TTC549 (cell line): ENCODE measurements at regions not wholly inside any gene's neighbourhood (a gene's known extent, or its start where the extent isn't known, plus 50 kb on each side); places are given as distances from the start of the nearest gene placed in this dataset.

Source experiments
- FAIRE-seq: peaks from 2 replicates; lab custom pipeline; 2012; peaks lifted over from hg19 to GRCh38; lab: Jason Lieb, UNC

GRCh38 chr13:99055281-99055680, 77.4 kb upstream of the DOCK9 start:
- no peak for FAIRE-seq

GRCh38 chr13:99055735-99056134, 77.9 kb upstream of the DOCK9 start:
- no peak for FAIRE-seq

DNA sequence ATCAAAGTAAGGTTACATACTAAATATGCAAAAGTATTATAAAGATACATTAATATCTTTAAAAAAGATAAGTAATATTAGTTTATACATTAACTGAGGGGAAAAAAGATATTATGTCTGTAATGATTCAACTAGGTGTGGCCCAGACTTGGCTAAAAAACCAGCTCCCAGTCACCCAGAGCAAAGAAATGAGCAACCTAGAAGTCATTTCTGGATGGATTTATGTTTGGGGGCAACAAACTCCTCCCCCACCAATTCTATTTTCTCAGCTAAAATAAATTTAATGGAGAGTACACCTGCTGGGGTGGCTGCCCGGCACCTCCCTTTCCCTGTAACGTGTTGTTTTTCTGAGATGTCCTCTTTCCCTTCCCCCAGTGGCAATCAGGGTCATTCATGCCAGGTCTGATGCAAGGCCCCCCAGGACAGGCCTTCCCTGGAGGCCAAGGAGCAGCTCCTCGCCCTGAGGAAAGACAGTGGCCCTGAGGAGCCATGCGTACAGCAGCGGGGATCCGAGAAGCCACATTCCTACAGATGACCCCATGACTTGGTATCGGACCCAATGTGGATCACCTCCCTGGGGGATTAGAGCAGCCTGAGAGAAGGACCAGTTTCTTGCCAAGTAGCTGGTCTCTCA, 78.6 kb upstream of the DOCK9 start:
- no peak for FAIRE-seq

- FAIRE-seq = no peak
Observed at GRCh38 chr13:99057310-99057975, 79.6 kb upstream of the DOCK9 start.

DNA sequence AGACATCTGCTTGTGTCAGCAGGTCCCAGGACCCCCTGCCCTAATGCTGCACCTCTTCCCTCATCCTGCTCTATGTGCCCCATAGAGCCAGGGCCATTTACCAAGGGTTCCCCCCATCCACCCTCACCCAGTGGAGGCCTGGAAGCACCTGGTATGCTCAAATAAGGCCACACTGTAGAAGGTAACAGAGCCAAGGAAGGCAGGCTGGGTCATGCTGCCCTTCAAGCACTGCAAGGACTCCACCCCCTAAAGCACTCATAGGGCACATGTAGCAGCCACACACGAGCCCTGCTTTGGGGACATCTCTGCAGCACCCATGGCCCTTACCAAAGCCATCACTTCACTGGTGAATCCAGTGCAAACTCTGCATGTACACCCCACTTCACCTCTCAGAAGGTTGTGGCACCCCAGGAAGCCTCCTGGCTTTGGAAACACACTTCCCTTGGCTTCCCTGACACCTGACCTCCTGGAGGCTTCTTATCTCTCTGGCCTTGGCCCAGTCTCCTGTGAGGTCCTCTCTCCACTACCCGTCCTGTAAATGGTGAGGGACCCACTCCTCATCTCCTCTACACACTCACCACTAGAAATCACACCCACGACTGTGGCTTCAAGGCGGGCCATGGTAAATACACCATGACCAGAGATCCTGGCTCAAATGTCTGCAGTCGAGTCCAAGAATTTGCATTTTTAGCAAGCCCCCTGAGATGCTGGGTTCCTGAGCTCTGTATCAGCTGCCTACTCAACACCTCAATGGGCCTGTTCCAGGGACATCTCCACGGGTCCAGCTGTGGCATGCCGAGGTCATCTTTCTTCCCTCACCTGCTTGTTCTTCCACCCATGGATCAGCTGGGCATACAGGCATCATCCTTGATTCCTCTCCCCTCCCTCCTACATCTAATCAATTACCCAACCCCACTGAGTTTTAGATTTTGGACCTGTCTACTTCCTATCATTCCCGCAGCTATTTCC, 80.9 kb upstream of the DOCK9 start:
- FAIRE-seq = no peak

DNA sequence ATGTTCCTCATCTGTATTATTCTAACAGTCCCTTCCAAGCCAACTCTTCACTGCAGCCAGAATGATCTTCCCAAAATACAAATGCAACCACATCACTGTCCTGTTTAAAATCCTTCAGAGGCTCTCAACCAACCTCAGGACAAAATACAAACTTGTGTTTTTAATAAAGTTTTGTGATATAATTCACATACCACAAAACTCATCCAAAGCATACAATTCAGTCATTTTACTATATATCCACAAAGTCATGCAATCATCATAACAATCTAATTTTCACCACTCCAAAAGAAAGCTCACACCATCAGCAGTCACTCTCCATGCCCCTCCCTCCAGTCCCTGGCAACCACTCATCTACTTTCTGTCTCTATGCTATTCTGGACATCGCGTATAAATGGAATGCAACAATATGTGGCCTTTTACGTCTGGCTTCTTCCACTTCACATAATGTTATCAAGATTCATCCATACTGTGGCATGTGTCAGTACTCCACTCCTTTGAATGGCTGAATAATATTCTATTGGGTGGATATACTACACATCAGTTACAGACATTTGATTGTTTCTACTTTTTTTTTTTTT, 81.7 kb upstream of the DOCK9 start:
- FAIRE-seq = no peak

DNA sequence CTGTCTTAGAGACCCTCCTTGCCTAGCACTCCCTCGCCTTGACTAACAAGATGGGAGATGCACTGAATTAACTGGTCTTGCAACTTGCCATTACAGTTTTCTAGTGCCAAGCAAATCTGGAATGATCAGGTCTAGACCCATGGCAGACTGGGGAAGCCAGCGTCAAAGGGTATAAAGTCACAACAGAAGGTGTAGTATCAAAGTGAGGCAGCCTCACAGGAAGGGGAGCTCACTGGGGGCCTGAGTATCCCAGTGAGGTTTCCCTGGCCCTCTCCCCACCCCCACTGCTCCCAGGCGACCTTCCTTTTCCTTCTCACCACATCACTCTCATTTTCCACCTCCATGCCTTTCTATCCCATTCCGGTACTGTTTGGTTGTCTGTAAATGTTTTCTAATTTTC, 83.5 kb upstream of the DOCK9 start:
- no peak for FAIRE-seq

DNA sequence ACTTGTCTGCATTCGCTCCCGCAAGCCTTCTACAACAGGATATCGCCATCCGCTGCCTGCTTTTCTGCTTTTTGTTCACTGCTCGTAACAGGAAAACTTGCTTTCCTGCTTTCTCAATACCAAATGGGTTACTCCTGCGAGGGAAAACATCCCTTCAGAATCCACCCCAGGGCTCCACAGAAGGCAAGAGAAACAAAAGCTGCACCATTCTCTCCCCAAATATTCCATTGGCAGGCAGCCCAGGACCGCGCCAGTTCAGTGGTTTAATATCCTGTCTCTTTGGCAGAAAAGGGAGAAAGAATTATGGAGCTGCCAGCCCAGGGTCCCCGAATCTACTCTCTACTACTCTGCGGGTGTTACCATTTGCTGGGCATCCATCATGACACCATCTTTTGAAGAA, 84.7 kb upstream of the DOCK9 start:
- FAIRE-seq = no peak

- FAIRE-seq = no peak
Observed at GRCh38 chr13:99063178-99063577, 85.3 kb upstream of the DOCK9 start.

DNA sequence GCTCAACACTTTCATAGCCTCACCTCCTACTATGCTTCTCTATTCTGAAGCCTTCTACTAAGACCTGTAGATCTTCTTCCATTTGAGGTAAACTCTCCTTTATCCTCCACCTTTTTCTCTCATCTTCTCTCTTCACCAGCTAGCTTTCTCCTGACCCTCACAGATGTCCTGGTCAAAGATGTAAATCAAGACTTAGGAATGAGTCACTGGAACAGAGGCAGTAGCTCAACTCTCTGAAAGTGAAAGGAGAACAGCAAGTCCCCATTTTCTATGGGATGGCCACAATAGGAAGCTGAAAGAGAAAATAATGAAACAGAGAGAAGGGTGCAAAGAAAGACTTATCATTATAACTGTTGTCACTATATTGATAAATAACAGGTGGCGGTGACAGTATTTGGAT, 86.1 kb upstream of the DOCK9 start:
- no peak for FAIRE-seq

GRCh38 chr13:99064624-99065234, 86.9 kb upstream of the DOCK9 start:
- FAIRE-seq = no peak

DNA sequence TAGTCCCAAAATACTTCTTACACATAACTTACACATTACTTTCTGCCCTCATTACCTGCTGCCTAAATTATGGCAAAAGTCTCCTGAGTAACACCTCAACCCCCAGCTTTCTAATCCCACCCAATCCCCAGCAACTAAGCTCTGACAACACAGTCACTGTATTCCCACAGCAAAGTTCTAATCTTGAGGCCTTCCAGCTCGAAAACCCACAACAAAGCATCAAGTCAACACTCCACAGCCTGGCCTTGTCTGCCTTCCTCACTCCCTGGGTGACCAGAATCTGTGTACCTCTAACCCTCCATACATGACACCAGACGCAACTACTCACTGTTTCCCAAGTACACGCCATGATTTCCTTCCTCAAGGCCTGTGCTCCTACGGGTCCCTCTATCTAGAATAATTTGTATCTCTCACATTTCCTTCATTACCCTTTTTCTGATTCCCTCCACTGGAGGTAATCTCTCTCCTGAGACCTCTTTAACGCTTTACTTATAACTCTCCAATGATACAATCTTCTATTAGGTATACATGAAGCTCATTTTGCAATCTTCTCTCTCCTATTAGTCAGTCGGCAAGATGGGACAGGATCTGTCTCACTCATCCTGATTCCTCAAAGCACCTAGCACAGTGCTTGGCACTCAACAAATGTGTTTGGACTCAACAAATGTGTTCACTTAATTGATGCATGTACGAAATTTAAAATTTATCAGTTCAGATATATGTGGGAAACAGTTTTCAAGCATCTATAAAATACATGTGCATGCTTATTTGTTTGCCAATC, 87.6 kb upstream of the DOCK9 start:
- FAIRE-seq = no peak

- FAIRE-seq = no peak
Observed at GRCh38 chr13:99066219-99066618, 88.4 kb upstream of the DOCK9 start.

GRCh38 chr13:99067159-99067985, 89.5 kb upstream of the DOCK9 start:
- FAIRE-seq = no peak

DNA sequence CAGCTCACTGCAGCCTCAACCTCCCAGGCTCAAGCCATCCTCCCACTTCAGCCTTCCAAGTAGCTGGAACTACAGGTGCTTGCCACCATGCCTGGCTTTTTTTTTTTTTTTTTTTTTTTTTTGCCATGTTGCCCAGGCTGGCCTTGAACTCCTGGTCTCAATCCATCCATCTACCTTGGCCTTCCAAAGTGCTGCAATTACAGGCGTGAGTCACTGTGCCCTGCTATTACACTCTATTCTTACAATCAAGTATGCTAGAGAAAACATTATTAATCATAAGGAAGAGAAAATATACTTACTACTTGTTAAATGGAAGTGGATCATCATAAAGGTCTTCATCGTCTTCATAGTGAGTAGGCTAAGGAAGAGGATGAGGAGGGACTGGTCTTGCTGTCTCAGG, 93.3 kb upstream of the DOCK9 start:
- no peak for FAIRE-seq

GRCh38 chr13:99071666-99072065, 93.8 kb upstream of the DOCK9 start:
- FAIRE-seq = no peak

GRCh38 chr13:99072356-99072755, 94.5 kb upstream of the DOCK9 start:
- no peak for FAIRE-seq

DNA sequence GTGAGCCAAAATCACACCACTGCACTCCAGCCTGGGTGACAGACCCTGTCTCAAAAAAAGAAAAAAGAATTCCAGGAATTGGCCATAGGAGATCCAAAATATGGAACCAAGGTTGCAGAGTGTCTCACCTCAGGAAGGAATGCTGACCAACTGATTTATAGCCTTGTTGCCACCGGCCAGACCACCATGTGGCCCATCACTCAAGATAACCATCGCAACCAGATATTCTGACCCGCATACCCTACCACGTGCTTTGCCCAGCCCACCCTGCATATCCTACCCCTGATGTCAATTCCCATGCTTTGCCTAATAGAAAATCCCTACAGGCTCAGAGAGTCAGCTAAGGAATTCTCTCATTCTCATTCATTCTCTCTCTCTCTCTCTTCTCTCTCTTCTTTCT, 95.1 kb upstream of the DOCK9 start:
- FAIRE-seq = no peak

- FAIRE-seq = no peak
Observed at GRCh38 chr13:99074693-99075092, 96.8 kb upstream of the DOCK9 start.
